Activated CD8-positive, alpha-beta memory T cell treated with anti-CD3 and anti-CD28 coated beads, Interleukin-2, amount 10 ng/mL, durations not matched to agents 7 days and 5 days (primary cell): ENCODE measurements at regions not wholly inside any gene's neighbourhood (a gene's known extent, or its start where the extent isn't known, plus 50 kb on each side); places are given as distances from the start of the nearest gene placed in this dataset.

ENCODE experiments used
- ATAC-seq: fragments of 150-1000 bp; cut with Tn5 transposase; one replicate; pipeline ENCODE4 v1.10.0; 2021; ENCODE audit warnings: moderate library complexity
- CTCF ChIA-PET: fragments of 350-600 bp; sonication (Branson Sonifier 250); formaldehyde crosslinking; loops from one replicate; lab custom pipeline; 2021; ENCODE audit warnings: antibody characterized with exemption; lab: Charles Lee
- DNase-seq: peaks from one replicate; pipeline ENCODE4 v3.0.0-alpha.2; 2020
- H3K27ac Mint-ChIP-seq: one replicate; pipeline ENCODE4 v1.8.0; 2021; ENCODE audit warnings: mild to moderate bottlenecking, mixed read lengths
- H3K27me3 Mint-ChIP-seq: one replicate; pipeline ENCODE4 v1.8.0; 2021; ENCODE audit warnings: mixed read lengths
- H3K36me3 Mint-ChIP-seq: one replicate; pipeline ENCODE4 v1.8.0; 2021; ENCODE audit warnings: mild to moderate bottlenecking, mixed read lengths
- H3K4me1 Mint-ChIP-seq: one replicate; pipeline ENCODE4 v1.8.0; 2021; ENCODE audit warnings: mixed read lengths
- H3K4me3 Mint-ChIP-seq: one replicate; pipeline ENCODE4 v1.8.0; 2021; ENCODE audit warnings: mild to moderate bottlenecking, moderate library complexity, mixed read lengths
- H3K9me3 Mint-ChIP-seq: one replicate; pipeline ENCODE4 v1.8.0; 2022; ENCODE audit warnings: low read depth, mixed read lengths

- ATAC-seq (no peak), DNase-seq (no peak)
- H3K27me3 Mint-ChIP-seq = peaks cover 5% of the 10 kb centered on the region
- H3K36me3 Mint-ChIP-seq = no peaks in the 10 kb centered on the region
- H3K9me3 Mint-ChIP-seq = no peaks in the 10 kb centered on the region
- no peak overlapping the region for H3K4me3 Mint-ChIP-seq
- no peak overlapping the region for H3K27ac Mint-ChIP-seq
- no peaks in the 10 kb centered on the region for H3K4me1 Mint-ChIP-seq
- CTCF ChIA-PET = no interaction called here
These were observed 57.3 kb downstream of the MAF start for GRCh38 chr16:79543219-79543618.

GRCh38 chr16:79542237-79542774 lies 58.2 kb downstream of the MAF start:
- no peak for ATAC-seq
- CTCF ChIA-PET = no interaction called here
- no peak for DNase-seq
- H3K4me3 Mint-ChIP-seq = no peak overlapping the region
- H3K4me1 Mint-ChIP-seq = no peaks in the 10 kb centered on the region
- no peaks in the 10 kb centered on the region for H3K9me3 Mint-ChIP-seq
- no peak overlapping the region for H3K27ac Mint-ChIP-seq
- H3K27me3 Mint-ChIP-seq = peaks cover 5% of the 10 kb centered on the region
- no peaks in the 10 kb centered on the region for H3K36me3 Mint-ChIP-seq

- Mint-ChIP-seq H3K36me3 (no peaks in the 10 kb centered on the region), H3K27ac (no peak overlapping the region), H3K4me1 (no peaks in the 10 kb centered on the region), H3K9me3 (no peaks in the 10 kb centered on the region), H3K27me3 (peaks cover 5% of the 10 kb centered on the region), H3K4me3 (no peak overlapping the region)
- DNase-seq (no peak), ATAC-seq (no peak)
- CTCF ChIA-PET = no interaction called here
These were observed 59.5 kb downstream of the MAF start for GRCh38 chr16:79540825-79541595.

- DNase-seq = no peak
- no peak overlapping the region for H3K27ac Mint-ChIP-seq
- ATAC-seq = no peak
- H3K27me3 Mint-ChIP-seq = peaks cover 3% of the 10 kb centered on the region
- CTCF ChIA-PET = no interaction called here
- H3K4me3 Mint-ChIP-seq = no peak overlapping the region
- H3K9me3 Mint-ChIP-seq = no peaks in the 10 kb centered on the region
- H3K4me1 Mint-ChIP-seq = no peaks in the 10 kb centered on the region
- no peaks in the 10 kb centered on the region for H3K36me3 Mint-ChIP-seq
These were observed 63.0 kb downstream of the MAF start for GRCh38 chr16:79537584-79537983.

GRCh38 chr16:79536958-79537357 lies 63.6 kb downstream of the MAF start:
- no peak overlapping the region for H3K4me3 Mint-ChIP-seq
- CTCF ChIA-PET = no interaction called here

GRCh38 chr16:79535130-79535529 lies 65.4 kb downstream of the MAF start:
- ATAC-seq (no peak), DNase-seq (no peak)
- Mint-ChIP-seq H3K27me3 (peaks cover 3% of the 10 kb centered on the region), H3K27ac (no peak overlapping the region), H3K9me3 (no peaks in the 10 kb centered on the region), H3K4me1 (no peaks in the 10 kb centered on the region), H3K36me3 (no peaks in the 10 kb centered on the region), H3K4me3 (no peak overlapping the region)
- CTCF ChIA-PET = no interaction called here

More at GRCh38 chr16:79536958-79537357, 63.6 kb downstream of the MAF start:
- ATAC-seq (no peak), DNase-seq (no peak)
- H3K27ac Mint-ChIP-seq = no peak overlapping the region
- no peaks in the 10 kb centered on the region for H3K4me1 Mint-ChIP-seq
- no peaks in the 10 kb centered on the region for H3K9me3 Mint-ChIP-seq
- peaks cover 3% of the 10 kb centered on the region for H3K27me3 Mint-ChIP-seq
- no peaks in the 10 kb centered on the region for H3K36me3 Mint-ChIP-seq

GRCh38 chr16:79534143-79534542 lies 66.4 kb downstream of the MAF start:
- ATAC-seq = no peak

GRCh38 chr16:79533292-79533691 lies 67.2 kb downstream of the MAF start:
- CTCF ChIA-PET = no interaction called here
- no peak for ATAC-seq
- H3K4me1 Mint-ChIP-seq = no peaks in the 10 kb centered on the region

More at GRCh38 chr16:79534143-79534542, 66.4 kb downstream of the MAF start:
- no peak overlapping the region for H3K4me3 Mint-ChIP-seq
- H3K27ac Mint-ChIP-seq = no peak overlapping the region
- DNase-seq = no peak
- H3K4me1 Mint-ChIP-seq = no peaks in the 10 kb centered on the region
- CTCF ChIA-PET = no interaction called here
- no peaks in the 10 kb centered on the region for H3K9me3 Mint-ChIP-seq
- peaks cover 3% of the 10 kb centered on the region for H3K27me3 Mint-ChIP-seq
- no peaks in the 10 kb centered on the region for H3K36me3 Mint-ChIP-seq

GRCh38 chr16:79532785-79533184 lies 67.8 kb downstream of the MAF start:
- Mint-ChIP-seq H3K4me1 (no peaks in the 10 kb centered on the region), H3K9me3 (no peaks in the 10 kb centered on the region), H3K36me3 (no peaks in the 10 kb centered on the region), H3K27ac (no peak overlapping the region), H3K4me3 (no peak overlapping the region), H3K27me3 (no peaks in the 10 kb centered on the region)
- no peak for ATAC-seq
- no peak for DNase-seq
- CTCF ChIA-PET = no interaction called here

More at GRCh38 chr16:79533292-79533691, 67.2 kb downstream of the MAF start:
- Mint-ChIP-seq H3K4me3 (no peak overlapping the region), H3K27me3 (peaks cover 3% of the 10 kb centered on the region), H3K27ac (no peak overlapping the region), H3K36me3 (no peaks in the 10 kb centered on the region), H3K9me3 (no peaks in the 10 kb centered on the region)
- DNase-seq = no peak

GRCh38 chr16:79532273-79532672 lies 68.3 kb downstream of the MAF start:
- CTCF ChIA-PET = no interaction called here
- no peak for DNase-seq
- H3K9me3 Mint-ChIP-seq = no peaks in the 10 kb centered on the region
- H3K27ac Mint-ChIP-seq = no peak overlapping the region
- no peak for ATAC-seq
- H3K4me1 Mint-ChIP-seq = no peaks in the 10 kb centered on the region
- H3K27me3 Mint-ChIP-seq = peaks cover under 1% of the 10 kb centered on the region
- H3K4me3 Mint-ChIP-seq = no peak overlapping the region
- H3K36me3 Mint-ChIP-seq = no peaks in the 10 kb centered on the region

- DNase-seq = no peak
- CTCF ChIA-PET = no interaction called here
- ATAC-seq = no peak
- Mint-ChIP-seq H3K4me3 (no peak overlapping the region), H3K27ac (no peak overlapping the region), H3K36me3 (no peaks in the 10 kb centered on the region), H3K27me3 (peaks cover 19% of the 10 kb centered on the region), H3K9me3 (no peaks in the 10 kb centered on the region), H3K4me1 (no peaks in the 10 kb centered on the region)
These were observed 72.2 kb downstream of the MAF start for GRCh38 chr16:79528338-79528737.

- Mint-ChIP-seq H3K9me3 (no peaks in the 10 kb centered on the region), H3K27me3 (peaks cover 39% of the 10 kb centered on the region), H3K4me1 (peaks cover 9% of the 10 kb centered on the region), H3K27ac (no peak overlapping the region), H3K36me3 (no peaks in the 10 kb centered on the region), H3K4me3 (no peak overlapping the region)
- CTCF ChIA-PET = no interaction called here
- DNase-seq (no peak), ATAC-seq (no peak)
These were observed 76.6 kb downstream of the MAF start for GRCh38 chr16:79523971-79524370.

GRCh38 chr16:79519448-79519847 lies 81.1 kb downstream of the MAF start:
- Mint-ChIP-seq H3K36me3 (no peaks in the 10 kb centered on the region), H3K27ac (no peak overlapping the region), H3K4me1 (peaks cover 9% of the 10 kb centered on the region), H3K27me3 (peaks cover 31% of the 10 kb centered on the region), H3K9me3 (no peaks in the 10 kb centered on the region), H3K4me3 (no peak overlapping the region)
- CTCF ChIA-PET = no interaction called here
- ATAC-seq (peak; percentile 27), DNase-seq (no peak)

GRCh38 chr16:79517156-79517555 lies 83.4 kb downstream of the MAF start:
- Mint-ChIP-seq H3K27me3 (peaks cover 31% of the 10 kb centered on the region), H3K4me1 (peaks cover 9% of the 10 kb centered on the region)

More at GRCh38 chr16:79517156-79517555, 83.4 kb downstream of the MAF start:
- CTCF ChIA-PET = no interaction called here
- ATAC-seq = no peak
- DNase-seq = no peak
- Mint-ChIP-seq H3K9me3 (no peaks in the 10 kb centered on the region), H3K27ac (no peak overlapping the region), H3K36me3 (no peaks in the 10 kb centered on the region), H3K4me3 (no peak overlapping the region)
